ENCODE measurements at regions not wholly inside any gene's neighbourhood (a gene's known extent, or its start where the extent isn't known, plus 50 kb on each side); places are given as distances from the start of the nearest gene placed in this dataset.

DNA sequence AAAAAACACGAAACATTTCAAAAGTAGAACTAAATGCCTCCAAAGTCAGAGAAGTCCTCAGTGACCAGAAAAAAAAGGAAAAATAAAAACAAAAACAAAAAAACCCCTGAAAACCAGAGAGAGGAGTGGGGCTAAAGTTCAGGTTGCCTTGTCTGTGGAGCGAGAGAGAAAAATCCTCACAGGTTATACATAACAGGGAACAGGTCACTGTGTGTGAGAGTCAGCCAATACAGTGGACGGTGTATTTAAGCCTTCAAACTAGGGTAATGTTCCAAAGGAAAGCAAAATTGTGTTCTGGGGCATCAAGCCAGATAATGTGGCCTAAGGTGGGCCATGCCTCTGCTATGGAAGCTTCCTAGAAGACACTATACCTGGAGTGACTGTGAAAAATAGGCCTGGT is 216.1 kb upstream of the SUCLG2 start:
- TF ChIP-seq, protein P1, sequence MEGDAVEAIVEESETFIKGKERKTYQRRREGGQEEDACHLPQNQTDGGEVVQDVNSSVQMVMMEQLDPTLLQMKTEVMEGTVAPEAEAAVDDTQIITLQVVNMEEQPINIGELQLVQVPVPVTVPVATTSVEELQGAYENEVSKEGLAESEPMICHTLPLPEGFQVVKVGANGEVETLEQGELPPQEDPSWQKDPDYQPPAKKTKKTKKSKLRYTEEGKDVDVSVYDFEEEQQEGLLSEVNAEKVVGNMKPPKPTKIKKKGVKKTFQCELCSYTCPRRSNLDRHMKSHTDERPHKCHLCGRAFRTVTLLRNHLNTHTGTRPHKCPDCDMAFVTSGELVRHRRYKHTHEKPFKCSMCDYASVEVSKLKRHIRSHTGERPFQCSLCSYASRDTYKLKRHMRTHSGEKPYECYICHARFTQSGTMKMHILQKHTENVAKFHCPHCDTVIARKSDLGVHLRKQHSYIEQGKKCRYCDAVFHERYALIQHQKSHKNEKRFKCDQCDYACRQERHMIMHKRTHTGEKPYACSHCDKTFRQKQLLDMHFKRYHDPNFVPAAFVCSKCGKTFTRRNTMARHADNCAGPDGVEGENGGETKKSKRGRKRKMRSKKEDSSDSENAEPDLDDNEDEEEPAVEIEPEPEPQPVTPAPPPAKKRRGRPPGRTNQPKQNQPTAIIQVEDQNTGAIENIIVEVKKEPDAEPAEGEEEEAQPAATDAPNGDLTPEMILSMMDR (IDR thresholded peaks at IDR 0.05; ENCODE audit: insufficient read depth, low read length, poor library complexity, severe bottlenecking), result no peak
- no peaks in the 10 kb centered on the region for H3K36me3 ChIP-seq (ENCODE audit: control insufficient read depth, insufficient read depth, low read length)
- H3K4me3 ChIP-seq (ENCODE audit: low read depth, low read length), result no peak overlapping the region
- H3K27me3 ChIP-seq (ENCODE audit: control insufficient read depth, insufficient read depth, low read length), result no peaks in the 10 kb centered on the region
- no peak for DNase-seq (ENCODE audit: low read depth)

GRCh38 chr3:67866571-67866970 is 212.2 kb upstream of the SUCLG2 start:
- H3K4me3 ChIP-seq (ENCODE audit: low read depth, low read length), result no peak overlapping the region
- no peaks in the 10 kb centered on the region for H3K36me3 ChIP-seq (ENCODE audit: control insufficient read depth, insufficient read depth, low read length)
- H3K27me3 ChIP-seq (ENCODE audit: control insufficient read depth, insufficient read depth, low read length), result no peaks in the 10 kb centered on the region
- TF ChIP-seq, protein P1 (IDR thresholded peaks at IDR 0.05; ENCODE audit: insufficient read depth, low read length, poor library complexity, severe bottlenecking), result no peak
- DNase-seq (ENCODE audit: low read depth), result no peak

DNA sequence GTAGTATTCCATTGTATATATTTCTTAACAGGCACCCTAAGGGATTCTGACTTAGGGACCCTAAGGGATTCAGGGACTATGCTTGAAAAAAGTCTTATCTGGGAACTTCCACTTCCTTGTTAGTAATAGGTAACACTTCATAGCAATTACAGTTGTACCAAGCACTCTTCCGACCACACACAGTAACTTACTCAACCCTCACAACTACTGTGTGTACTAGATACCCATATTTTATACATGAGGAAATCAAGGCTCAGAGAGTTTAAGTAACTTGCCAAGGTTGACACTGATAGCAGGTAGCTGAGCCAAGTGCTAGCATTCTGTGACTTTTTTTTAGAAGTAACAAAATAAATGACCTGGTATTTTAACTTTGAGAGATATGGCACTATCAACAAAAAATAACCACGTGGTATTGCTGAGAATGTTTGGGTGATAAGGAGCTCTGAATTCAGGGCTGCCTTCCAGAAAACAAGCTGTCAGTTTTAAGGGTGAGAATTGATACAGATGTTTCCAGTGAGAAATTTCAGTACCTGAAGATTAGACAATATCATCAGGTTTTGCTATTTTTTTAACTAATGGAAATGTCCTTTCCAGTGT is 210.3 kb upstream of the SUCLG2 start:
- TF ChIP-seq, protein P1 (IDR thresholded peaks at IDR 0.05; ENCODE audit: insufficient read depth, low read length, poor library complexity, severe bottlenecking), result no peak
- no peak for DNase-seq (ENCODE audit: low read depth)
- Histone ChIP-seq H3K36me3 (ENCODE audit: control insufficient read depth, insufficient read depth, low read length) (no peaks in the 10 kb centered on the region), H3K4me3 (ENCODE audit: low read depth, low read length) (no peak overlapping the region), H3K27me3 (ENCODE audit: control insufficient read depth, insufficient read depth, low read length) (no peaks in the 10 kb centered on the region)

- DNase-seq (ENCODE audit: low read depth), result no peak
- H3K4me3 ChIP-seq (ENCODE audit: low read depth, low read length), result no peak overlapping the region
- no peaks in the 10 kb centered on the region for H3K27me3 ChIP-seq (ENCODE audit: control insufficient read depth, insufficient read depth, low read length)
- TF ChIP-seq, protein P1 (IDR thresholded peaks at IDR 0.05; ENCODE audit: insufficient read depth, low read length, poor library complexity, severe bottlenecking), result peak; percentile 38
- no peaks in the 10 kb centered on the region for H3K36me3 ChIP-seq (ENCODE audit: control insufficient read depth, insufficient read depth, low read length)
Observed at GRCh38 chr3:67863869-67864268, 209.5 kb upstream of the SUCLG2 start.

- Histone ChIP-seq H3K4me3 (ENCODE audit: low read depth, low read length) (no peak overlapping the region), H3K36me3 (ENCODE audit: control insufficient read depth, insufficient read depth, low read length) (no peaks in the 10 kb centered on the region), H3K27me3 (ENCODE audit: control insufficient read depth, insufficient read depth, low read length) (no peaks in the 10 kb centered on the region)
- TF ChIP-seq, protein P1 (IDR thresholded peaks at IDR 0.05; ENCODE audit: insufficient read depth, low read length, poor library complexity, severe bottlenecking), result no peak
- DNase-seq (ENCODE audit: low read depth), result no peak
Observed at GRCh38 chr3:67860429-67860828, 206.0 kb upstream of the SUCLG2 start.

GRCh38 chr3:67858492-67858891 is 204.1 kb upstream of the SUCLG2 start:
- DNase-seq (ENCODE audit: low read depth), result no peak
- Histone ChIP-seq H3K36me3 (ENCODE audit: control insufficient read depth, insufficient read depth, low read length) (no peaks in the 10 kb centered on the region), H3K4me3 (ENCODE audit: low read depth, low read length) (no peak overlapping the region), H3K27me3 (ENCODE audit: control insufficient read depth, insufficient read depth, low read length) (no peaks in the 10 kb centered on the region)
- TF ChIP-seq, protein P1 (IDR thresholded peaks at IDR 0.05; ENCODE audit: insufficient read depth, low read length, poor library complexity, severe bottlenecking), result no peak

Measured in kidney epithelial cell (primary cell).